Loucy (cell line): ENCODE measurements at regions not wholly inside any gene's neighbourhood (a gene's known extent, or its start where the extent isn't known, plus 50 kb on each side); places are given as distances from the start of the nearest gene placed in this dataset.

Experiments used
- H2AFZ ChIP-seq: fragments of 200-600 bp; sonication (generic); 2 replicates; pipeline ENCODE4 v1.6.0; 2016; ENCODE audit warnings: antibody characterized with exemption, mild to moderate bottlenecking, low read length, moderate library complexity
- H3F3A ChIP-seq: fragments of 200-600 bp; 2 replicates; pipeline ENCODE4 v1.6.0; 2016; ENCODE audit warnings: antibody characterized with exemption, low read depth, mild to moderate bottlenecking
- H3K27me3 ChIP-seq: fragments of 200-600 bp; sonication (generic); 2 replicates; pipeline ENCODE4 v1.6.1; 2014; ENCODE audit warnings: low read length, mild to moderate bottlenecking; ENCODE audit not compliant: insufficient read depth, poor library complexity, severe bottlenecking
- H3K36me3 ChIP-seq: fragments of 200-600 bp; sonication (generic); 2 replicates; pipeline ENCODE4 v1.6.1; 2016; ENCODE audit warnings: low read length; ENCODE audit not compliant: insufficient read depth
- H3K4me1 ChIP-seq: fragments of 200-600 bp; sonication (generic); 2 replicates; pipeline ENCODE4 v1.5.1; 2014; ENCODE audit warnings: low read length, mild to moderate bottlenecking; ENCODE audit not compliant: insufficient read depth, poor library complexity, severe bottlenecking
- H3K4me2 ChIP-seq: fragments of 200-600 bp; sonication (generic); 2 replicates; pipeline ENCODE4 v1.6.0; 2014; ENCODE audit warnings: antibody characterized with exemption, low read length, low read depth, mild to moderate bottlenecking; ENCODE audit not compliant: poor library complexity, severe bottlenecking
- H3K4me3 ChIP-seq: fragments of 200-600 bp; sonication (generic); 2 replicates; pipeline ENCODE4 v1.5.1; 2014; ENCODE audit warnings: low read length, mild to moderate bottlenecking, mixed read lengths; ENCODE audit not compliant: poor library complexity, severe bottlenecking
- H3K79me2 ChIP-seq: fragments of 200-600 bp; sonication (generic); 2 replicates; pipeline ENCODE4 v1.6.1; 2014; ENCODE audit warnings: low read length; ENCODE audit not compliant: insufficient read depth
- H3K9ac ChIP-seq: fragments of 200-600 bp; sonication (generic); 2 replicates; pipeline ENCODE4 v1.6.0; 2014; ENCODE audit warnings: mild to moderate bottlenecking, low read depth, low read length, moderate library complexity; ENCODE audit not compliant: poor library complexity, severe bottlenecking
- H3K9me2 ChIP-seq: fragments of 200-600 bp; sonication (generic); replicated peaks from 2 replicates; pipeline ENCODE4 v1.6.1; 2016; ENCODE audit warnings: low read depth, low read length, mixed read lengths
- H3K9me3 ChIP-seq: fragments of 200-600 bp; sonication (generic); 2 replicates; pipeline ENCODE4 v1.6.1; 2014; ENCODE audit warnings: mild to moderate bottlenecking, antibody characterized with exemption, low read length, low read depth; ENCODE audit not compliant: insufficient read depth
- H4K20me1 ChIP-seq: fragments of 200-600 bp; sonication (generic); 2 replicates; pipeline ENCODE4 v1.6.0; 2014; ENCODE audit warnings: antibody characterized with exemption, low read length, mild to moderate bottlenecking; ENCODE audit not compliant: insufficient read depth, poor library complexity, severe bottlenecking
- EZH2phosphoT487 ChIP-seq: fragments of 200-600 bp; IDR thresholded peaks from 2 replicates; pipeline ENCODE4 v1.6.1; 2018; ENCODE audit warnings: antibody characterized with exemption, mild to moderate bottlenecking, moderate library complexity, borderline replicate concordance
- TF ChIP-seq, protein P1 (sequence below): fragments of 200-600 bp; sonication (generic); conservative IDR thresholded peaks from 2 replicates; pipeline ENCODE4 v1.5.1; 2014; ENCODE audit warnings: mild to moderate bottlenecking, antibody characterized with exemption, low read length

DNA sequence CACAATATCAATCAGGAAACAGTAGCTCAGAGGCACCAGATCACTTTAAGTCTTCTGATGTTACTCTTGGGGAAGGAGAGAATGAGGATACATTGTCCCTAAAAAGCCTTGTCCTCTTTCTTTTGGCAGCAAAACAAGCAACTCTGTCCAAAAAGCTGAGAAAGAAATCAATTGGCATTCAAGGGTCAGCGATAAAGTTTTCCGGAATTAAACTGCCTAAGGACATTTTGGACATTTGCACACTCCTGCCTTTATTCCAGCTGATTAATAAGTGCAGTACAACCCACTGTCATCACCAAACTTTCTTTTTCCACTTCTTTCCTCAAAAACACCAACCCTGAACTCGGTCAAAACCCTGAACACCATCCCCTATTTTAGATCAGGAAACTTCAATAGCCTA is 85.8 kb upstream of the FAM9A start:
- H3F3A ChIP-seq, result no peaks in the 10 kb centered on the region
- no peaks in the 10 kb centered on the region for H3K9me2 ChIP-seq
- H3K79me2 ChIP-seq, result no peaks in the 10 kb centered on the region
- no peak overlapping the region for H3K4me3 ChIP-seq
- no peak overlapping the region for H3K4me2 ChIP-seq
- no peaks in the 10 kb centered on the region for H3K27me3 ChIP-seq
- no peaks in the 10 kb centered on the region for H3K9me3 ChIP-seq
- H3K36me3 ChIP-seq, result no peaks in the 10 kb centered on the region
- no peaks in the 10 kb centered on the region for H4K20me1 ChIP-seq
- TF ChIP-seq, protein P1, sequence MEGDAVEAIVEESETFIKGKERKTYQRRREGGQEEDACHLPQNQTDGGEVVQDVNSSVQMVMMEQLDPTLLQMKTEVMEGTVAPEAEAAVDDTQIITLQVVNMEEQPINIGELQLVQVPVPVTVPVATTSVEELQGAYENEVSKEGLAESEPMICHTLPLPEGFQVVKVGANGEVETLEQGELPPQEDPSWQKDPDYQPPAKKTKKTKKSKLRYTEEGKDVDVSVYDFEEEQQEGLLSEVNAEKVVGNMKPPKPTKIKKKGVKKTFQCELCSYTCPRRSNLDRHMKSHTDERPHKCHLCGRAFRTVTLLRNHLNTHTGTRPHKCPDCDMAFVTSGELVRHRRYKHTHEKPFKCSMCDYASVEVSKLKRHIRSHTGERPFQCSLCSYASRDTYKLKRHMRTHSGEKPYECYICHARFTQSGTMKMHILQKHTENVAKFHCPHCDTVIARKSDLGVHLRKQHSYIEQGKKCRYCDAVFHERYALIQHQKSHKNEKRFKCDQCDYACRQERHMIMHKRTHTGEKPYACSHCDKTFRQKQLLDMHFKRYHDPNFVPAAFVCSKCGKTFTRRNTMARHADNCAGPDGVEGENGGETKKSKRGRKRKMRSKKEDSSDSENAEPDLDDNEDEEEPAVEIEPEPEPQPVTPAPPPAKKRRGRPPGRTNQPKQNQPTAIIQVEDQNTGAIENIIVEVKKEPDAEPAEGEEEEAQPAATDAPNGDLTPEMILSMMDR, result no peak
- no peak for TF ChIP-seq EZH2phosphoT487
- H3K9ac ChIP-seq, result no peak overlapping the region
- H2AFZ ChIP-seq, result no peak overlapping the region
- H3K4me1 ChIP-seq, result no peaks in the 10 kb centered on the region

DNA sequence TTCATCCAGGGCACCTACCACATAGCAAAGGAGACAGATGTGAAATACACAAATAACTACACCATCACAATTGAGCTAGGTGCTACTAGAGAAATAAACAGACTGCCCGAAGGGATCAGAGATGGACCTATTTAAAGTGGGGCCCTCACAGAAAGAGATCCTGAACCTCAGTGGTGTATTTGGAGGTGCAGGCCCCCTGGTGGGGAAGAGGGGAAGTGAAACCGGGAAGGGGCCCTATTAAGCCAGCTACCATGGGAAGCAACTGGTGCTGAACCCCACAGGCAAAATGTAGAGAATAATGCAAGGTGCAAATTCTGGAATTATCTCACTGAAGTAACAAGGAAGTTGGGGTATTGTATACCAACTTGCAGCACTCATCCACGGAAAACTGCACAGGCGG is 78.6 kb upstream of the FAM9A start:
- no peaks in the 10 kb centered on the region for H3F3A ChIP-seq
- H3K4me3 ChIP-seq, result no peak overlapping the region
- no peak overlapping the region for H3K9ac ChIP-seq
- no peaks in the 10 kb centered on the region for H3K27me3 ChIP-seq
- H3K9me3 ChIP-seq, result no peaks in the 10 kb centered on the region
- no peaks in the 10 kb centered on the region for H3K79me2 ChIP-seq
- no peaks in the 10 kb centered on the region for H4K20me1 ChIP-seq
- H2AFZ ChIP-seq, result no peak overlapping the region
- no peak overlapping the region for H3K4me2 ChIP-seq
- no peaks in the 10 kb centered on the region for H3K9me2 ChIP-seq
- no peaks in the 10 kb centered on the region for H3K36me3 ChIP-seq
- H3K4me1 ChIP-seq, result no peaks in the 10 kb centered on the region
- TF ChIP-seq, protein P1, result peak; percentile 66
- no peak for TF ChIP-seq EZH2phosphoT487

DNA sequence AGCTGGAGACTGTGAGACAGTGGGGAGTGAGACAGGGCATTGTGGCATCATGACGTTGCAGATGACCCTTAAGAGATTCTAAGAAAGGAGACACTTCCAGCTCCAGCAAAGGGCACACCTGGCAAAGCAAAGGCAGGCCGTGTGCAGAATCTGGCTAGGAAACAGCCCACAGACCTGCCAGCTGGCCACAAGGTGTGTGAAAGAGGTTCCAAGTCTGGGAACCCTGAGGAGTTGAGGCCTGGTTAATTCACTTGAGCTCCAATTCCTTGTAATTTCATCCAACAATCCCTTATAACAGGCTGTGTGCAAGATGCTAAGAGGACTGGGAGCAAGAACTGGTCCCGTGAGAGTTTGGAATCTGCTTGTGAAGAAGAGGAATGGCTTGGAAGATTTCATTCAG is 72.8 kb upstream of the FAM9A start:
- no peaks in the 10 kb centered on the region for H4K20me1 ChIP-seq
- no peaks in the 10 kb centered on the region for H3K4me1 ChIP-seq
- H2AFZ ChIP-seq, result no peak overlapping the region
- H3K9ac ChIP-seq, result no peak overlapping the region
- H3K27me3 ChIP-seq, result no peaks in the 10 kb centered on the region
- no peaks in the 10 kb centered on the region for H3F3A ChIP-seq
- H3K36me3 ChIP-seq, result no peaks in the 10 kb centered on the region
- no peak overlapping the region for H3K4me3 ChIP-seq
- H3K79me2 ChIP-seq, result no peaks in the 10 kb centered on the region
- no peaks in the 10 kb centered on the region for H3K9me2 ChIP-seq
- no peaks in the 10 kb centered on the region for H3K9me3 ChIP-seq
- no peak overlapping the region for H3K4me2 ChIP-seq
- TF ChIP-seq, protein P1, result no peak
- no peak for TF ChIP-seq EZH2phosphoT487
